Activated CD4-positive, alpha-beta T cell treated with anti-CD3 and anti-CD28 coated beads, Interleukin-2, Interleukin-4, amounts not matched to agents 100 ng/mL and 50 ng/mL, durations not matched to agents 16 hours and 8 hours (primary cell): ENCODE measurements at regions not wholly inside any gene's neighbourhood (a gene's known extent, or its start where the extent isn't known, plus 50 kb on each side); places are given as distances from the start of the nearest gene placed in this dataset.
"Not testable (repeated sequence)": the region's sequence is repeated elsewhere in the genome, so short reads cannot be mapped to it uniquely, and the experiment has no call there.

Experiments
- DNase-seq: peaks from one replicate; pipeline ENCODE4 v3.0.0-alpha.2; 2020; ENCODE audit warnings: low spot score

- no peak for DNase-seq
Measured at GRCh38 chr4:103996637-103997036, 276.9 kb upstream of the TACR3 start.

DNA sequence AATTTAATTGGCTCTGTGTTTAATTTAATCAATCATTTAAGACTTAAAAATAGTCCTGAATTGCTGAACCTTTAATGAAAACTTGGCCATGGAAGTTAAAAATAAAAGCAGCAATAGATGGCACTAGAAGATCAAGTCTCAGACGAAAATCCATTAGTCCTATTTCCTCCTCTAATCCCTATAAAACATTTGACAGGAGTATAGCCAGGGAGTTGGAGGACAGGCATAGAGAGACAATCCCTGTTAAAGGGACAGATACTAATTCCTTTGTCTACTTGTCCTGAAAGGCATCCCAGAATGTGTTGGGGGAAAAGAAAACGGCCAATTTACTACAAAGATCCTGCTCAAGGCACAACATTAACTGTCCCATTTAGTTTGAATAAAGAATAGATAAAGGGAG is 276.3 kb upstream of the TACR3 start:
- DNase-seq: no peak

GRCh38 chr4:103994059-103994458 is 274.3 kb upstream of the TACR3 start:
- DNase-seq: no peak

GRCh38 chr4:103982454-103982853 is 262.7 kb upstream of the TACR3 start:
- no peak for DNase-seq

- DNase-seq: no peak
Measured at GRCh38 chr4:103948244-103949018, 228.6 kb upstream of the TACR3 start.

GRCh38 chr4:103947617-103948016 is 227.8 kb upstream of the TACR3 start:
- no peak for DNase-seq

DNA sequence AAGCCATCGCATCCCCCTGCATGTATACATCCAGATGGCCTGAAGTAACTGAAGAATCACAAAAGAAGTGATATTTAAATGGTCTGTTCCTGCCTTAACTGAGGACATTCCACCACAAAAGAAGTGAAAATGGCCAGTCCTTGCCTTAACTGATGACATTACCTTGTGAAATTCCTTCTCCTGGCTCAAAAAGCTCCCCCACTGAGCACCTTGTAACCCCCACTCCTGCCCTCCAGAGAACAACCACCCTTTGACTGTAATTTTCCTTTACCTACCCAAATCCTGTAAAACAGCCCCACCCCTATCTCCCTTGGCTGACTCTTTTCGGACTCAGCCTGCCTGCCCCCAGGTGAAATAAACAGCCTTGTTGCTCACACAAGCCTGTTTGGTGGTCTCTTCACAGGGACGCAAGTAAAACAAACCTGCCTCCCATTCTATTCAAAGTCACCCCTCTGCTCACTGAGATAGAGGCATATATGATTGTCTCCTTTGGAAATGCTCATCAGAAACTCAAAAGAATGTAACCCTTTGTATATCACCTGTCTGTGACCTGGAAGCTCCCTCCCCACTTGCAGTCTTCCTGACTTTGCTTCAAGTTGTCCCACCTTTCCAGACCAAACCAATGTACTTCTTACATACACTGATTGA is 227.0 kb upstream of the TACR3 start:
- not testable (repeated sequence) for DNase-seq

DNA sequence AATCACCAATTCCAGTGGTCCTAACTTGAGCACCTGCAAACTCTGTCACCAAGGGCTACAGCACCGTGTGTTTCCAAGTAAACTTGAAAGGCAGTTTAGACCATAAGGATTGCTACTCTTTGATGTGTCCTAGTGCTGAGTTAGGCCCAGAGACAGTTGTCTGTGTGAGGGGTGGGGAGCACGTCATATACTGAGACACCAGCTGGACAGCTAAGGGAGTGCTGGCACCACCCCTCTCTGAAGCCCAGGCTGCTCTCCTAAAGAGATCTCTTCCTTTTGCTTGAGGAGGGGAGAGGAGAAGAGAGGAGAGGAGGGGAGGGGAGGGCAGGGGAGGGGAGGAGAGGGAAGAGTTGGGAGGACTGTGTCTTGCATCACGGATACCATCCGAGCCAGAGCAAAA is 218.7 kb upstream of the TACR3 start:
- no peak for DNase-seq

DNA sequence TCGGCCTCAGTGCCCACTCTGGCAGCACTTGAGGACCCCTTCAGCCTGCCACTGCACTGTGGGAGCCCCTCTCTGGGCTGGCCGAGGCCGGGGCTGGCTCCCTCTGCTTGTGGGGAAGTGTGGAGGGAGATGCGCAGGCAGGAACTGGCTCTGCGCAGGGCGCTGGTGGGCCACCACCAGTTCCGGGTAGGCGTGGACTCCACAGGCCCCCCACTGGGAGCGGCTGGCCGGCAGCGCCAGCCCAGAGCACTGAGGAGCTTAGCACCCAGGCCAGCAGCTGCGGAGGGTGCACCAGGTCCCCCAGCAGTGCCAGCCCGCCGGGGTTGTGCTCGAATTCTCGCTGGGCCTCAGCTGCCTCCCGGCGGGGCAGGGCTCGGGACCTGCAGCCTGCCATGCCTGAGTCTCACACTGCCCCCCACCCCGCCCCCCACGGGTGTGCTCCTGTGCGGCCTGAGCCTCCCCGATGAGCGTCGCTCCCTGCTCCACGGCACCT is 216.9 kb upstream of the TACR3 start:
- no peak for DNase-seq

DNA sequence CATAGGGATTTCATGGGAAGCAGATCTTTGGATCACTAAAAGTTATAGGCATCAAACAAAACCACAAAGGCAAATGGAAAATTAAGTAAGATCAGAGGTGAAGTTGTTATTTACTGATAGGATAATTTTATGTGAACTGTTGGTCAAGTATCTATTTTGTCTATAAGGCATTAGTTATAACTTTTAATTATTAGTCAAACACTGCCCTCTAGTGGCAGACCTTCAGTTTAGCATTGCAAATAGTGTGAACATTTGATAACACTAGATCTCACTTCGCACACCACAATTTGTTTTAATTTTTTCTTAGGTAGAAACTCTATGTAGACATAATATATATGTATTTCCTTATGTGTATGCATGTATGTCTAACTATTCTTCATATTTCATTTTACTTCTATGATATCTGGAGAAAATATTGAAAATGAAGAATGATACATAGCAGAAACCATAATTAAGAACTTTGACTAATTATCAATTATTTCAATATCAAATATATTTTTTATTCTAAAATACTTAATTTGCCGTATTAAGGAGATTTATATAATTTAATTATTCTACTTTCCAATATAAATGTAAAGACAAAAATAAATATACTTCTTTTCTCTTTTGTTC is 214.5 kb upstream of the TACR3 start:
- peak; percentile 45 for DNase-seq

DNA sequence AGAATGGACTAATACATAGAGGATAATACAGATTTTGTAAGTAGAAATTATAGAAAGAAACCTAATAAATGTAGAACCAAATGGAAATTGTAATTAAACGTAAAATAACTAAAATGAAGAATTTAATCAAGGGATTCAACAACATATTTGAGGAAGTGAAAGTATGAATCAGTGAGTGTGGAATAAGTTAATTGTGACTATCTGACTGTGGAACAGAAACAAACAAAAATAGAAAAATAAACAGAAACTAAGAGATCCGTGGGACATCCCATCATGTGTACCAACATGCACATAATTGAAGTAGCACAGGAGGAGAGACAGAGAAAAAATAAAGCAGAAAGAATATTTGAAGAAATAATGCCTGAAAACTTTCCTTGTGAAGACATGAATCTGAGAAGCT is 208.6 kb upstream of the TACR3 start:
- no peak for DNase-seq

DNA sequence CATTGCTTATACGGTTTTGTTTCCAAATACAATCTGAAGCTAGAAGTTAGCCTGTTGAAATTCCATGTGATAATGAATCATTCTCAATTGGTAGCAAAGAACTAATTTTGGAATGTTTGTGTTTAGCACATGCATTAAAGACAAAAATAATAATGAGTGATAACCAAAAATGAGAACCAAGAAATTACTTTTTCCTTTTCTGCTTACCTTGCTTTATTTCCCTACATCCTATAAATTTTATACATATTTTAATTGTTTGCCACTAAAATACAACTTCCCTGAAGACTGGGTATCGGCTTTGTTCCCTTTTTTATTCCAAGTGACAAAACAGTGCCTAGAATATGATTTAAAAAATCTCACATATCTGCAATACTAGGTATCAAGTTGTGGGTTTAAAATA is 203.8 kb upstream of the TACR3 start:
- DNase-seq: no peak

GRCh38 chr4:103918214-103918613 is 198.4 kb upstream of the TACR3 start:
- no peak for DNase-seq

DNA sequence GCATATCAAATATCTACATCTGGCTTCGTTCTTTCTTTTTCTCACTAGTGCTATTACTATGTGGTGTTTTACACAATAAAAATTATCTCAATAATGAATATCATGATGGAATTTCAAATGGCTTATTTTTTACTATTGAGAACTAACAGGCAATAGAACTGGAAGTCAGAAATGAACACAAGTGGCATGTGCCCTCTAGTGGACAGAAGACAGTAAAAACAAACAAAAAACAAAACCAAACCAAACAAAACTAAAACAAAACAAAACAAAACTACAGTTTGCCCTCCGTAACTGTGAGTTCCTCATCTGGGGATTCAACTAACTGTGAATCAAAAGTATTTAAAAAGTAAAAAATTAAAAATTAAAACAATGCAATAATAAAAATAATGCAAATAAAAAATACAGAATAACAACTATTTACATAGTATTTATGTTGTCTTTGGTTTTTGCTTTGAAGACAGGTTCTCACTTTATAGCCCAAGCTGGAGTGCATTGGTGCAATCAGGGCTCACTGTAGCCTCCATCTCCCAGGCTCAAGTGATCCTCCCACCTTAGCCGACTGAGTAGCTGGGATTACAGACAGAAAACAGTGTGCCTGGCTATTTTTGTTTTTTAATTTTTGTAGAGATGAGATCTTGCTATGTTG is 195.6 kb upstream of the TACR3 start:
- peak; percentile 9 for DNase-seq

GRCh38 chr4:103907414-103907813 is 187.6 kb upstream of the TACR3 start:
- DNase-seq: no peak

- DNase-seq: no peak
Measured at GRCh38 chr4:103904123-103904522, 184.3 kb upstream of the TACR3 start.

- DNase-seq: no peak
Measured at GRCh38 chr4:103902730-103903129, 182.9 kb upstream of the TACR3 start.

DNA sequence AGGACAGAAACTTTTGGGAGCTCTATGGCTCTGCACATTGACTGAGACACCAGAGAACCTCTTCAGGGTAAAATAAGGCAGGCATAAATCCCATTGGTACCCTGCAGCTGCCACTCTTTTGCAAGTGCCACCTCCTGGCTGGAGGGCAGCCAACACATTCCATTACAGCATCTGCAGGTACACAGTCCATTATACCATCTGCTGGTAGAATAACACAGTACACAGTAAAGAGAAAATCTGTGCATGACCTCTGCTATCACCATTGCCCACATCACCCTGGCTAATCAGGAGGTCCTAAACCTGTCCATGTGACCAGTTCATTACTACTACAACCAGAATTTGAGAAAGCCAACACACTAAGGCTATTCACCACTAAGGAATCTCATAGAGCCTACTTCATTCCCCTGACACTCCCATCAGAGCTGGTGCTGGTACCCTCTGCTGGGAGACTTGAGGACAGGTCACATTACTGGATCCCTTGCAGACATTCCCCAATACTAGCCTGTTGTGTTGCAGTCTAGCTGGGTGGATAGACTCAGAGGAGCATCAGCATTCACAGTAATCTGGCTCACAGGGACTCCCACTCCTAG is 176.2 kb upstream of the TACR3 start:
- DNase-seq: no peak

DNA sequence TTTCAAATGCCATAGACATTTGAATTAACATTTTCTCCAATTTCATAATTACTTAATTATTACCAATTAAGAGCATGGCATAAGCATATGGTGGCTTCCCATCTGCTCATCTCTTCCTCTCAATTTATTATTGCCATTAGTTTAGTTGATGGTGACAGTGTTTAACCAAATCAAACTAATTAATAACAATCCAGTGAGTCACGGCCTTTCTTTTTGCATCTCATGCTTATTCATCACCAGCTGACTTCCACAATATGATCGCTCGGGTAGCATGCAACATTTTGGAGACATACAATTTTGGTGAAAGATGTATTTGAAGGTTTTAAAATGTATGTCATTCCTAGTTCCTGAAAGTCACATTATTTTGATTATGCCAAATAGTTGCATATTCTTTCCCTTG is 172.8 kb upstream of the TACR3 start:
- DNase-seq: no peak

GRCh38 chr4:103887191-103887590 is 167.4 kb upstream of the TACR3 start:
- DNase-seq: no peak

DNA sequence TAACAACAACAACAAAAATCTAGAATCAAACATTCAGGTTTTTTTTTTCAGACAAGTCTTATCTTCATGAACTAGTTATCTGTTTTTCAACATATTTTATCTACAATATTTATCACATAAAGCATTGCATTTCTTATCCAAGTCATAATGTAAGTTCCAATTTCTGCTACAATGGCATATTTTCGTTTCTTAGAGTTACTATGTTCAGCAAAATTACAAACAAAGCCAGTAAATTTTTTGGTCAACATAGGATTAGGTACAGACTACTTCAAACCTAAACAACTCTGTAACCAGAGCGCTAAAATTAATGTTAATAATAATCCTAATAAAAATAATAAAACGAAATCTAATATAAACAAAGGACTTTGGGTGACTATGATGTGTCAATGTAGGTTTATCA is 165.4 kb upstream of the TACR3 start:
- no peak for DNase-seq

- DNase-seq: no peak
Measured at GRCh38 chr4:103867311-103867710, 147.5 kb upstream of the TACR3 start.
